PC-9 (cell line): ENCODE measurements at regions not wholly inside any gene's neighbourhood (a gene's known extent, or its start where the extent isn't known, plus 50 kb on each side); places are given as distances from the start of the nearest gene placed in this dataset.

Source experiments
- BruUV-seq: library from RNA; stranded (reverse); fragments of 400-500 nt; replicated peaks from 2 replicates; lab custom pipeline; 2021; lab: Mats Ljungman, UMichigan
- CTCF ChIA-PET: fragments of 300-600 bp; sonication (Branson Sonifier 250); formaldehyde crosslinking; loops from one replicate; lab custom pipeline; 2022; ENCODE audit warnings: antibody characterized with exemption; lab: Charles Lee
- POLR2A ChIA-PET: fragments of 300-600 bp; sonication (Branson Sonifier 250); formaldehyde crosslinking; loops from one replicate; lab custom pipeline; 2022; ENCODE audit warnings: antibody characterized with exemption; ENCODE audit not compliant: unreplicated experiment; lab: Charles Lee
- DNase-seq, 2 experiments: peaks; one replicate each; pipeline versions ENCODE4 v3.0.0 to v3.0.0-alpha.2; 2015 to 2022; ENCODE audit warnings: mixed read lengths in 1 of 2
- H2AFZ ChIP-seq: fragments of 200-600 bp; sonication (generic); 2 replicates; pipeline ENCODE4 v1.8.1; 2017; ENCODE audit warnings: antibody characterized with exemption
- H3F3A ChIP-seq: fragments of 200-600 bp; sonication (generic); 2 replicates; pipeline ENCODE4 v1.8.1; 2017; ENCODE audit warnings: antibody characterized with exemption, mild to moderate bottlenecking, low read depth; ENCODE audit not compliant: insufficient read depth
- H3K27ac ChIP-seq: fragments of 200-600 bp; sonication (generic); 2 replicates; pipeline ENCODE4 v1.6.1; 2016; ENCODE audit warnings: mixed run types
- H3K27me3 ChIP-seq: fragments of 200-600 bp; sonication (generic); 2 replicates; pipeline ENCODE4 v1.6.1; 2016; ENCODE audit warnings: low read depth, mixed run types; ENCODE audit not compliant: insufficient read depth
- H3K36me3 ChIP-seq: fragments of 200-600 bp; sonication (generic); 2 replicates; pipeline ENCODE4 v1.6.1; 2016; ENCODE audit warnings: low read depth, mixed run types
- H3K4me1 ChIP-seq: fragments of 200-600 bp; sonication (generic); replicated peaks from 2 replicates; pipeline ENCODE4 v1.6.1; 2016; ENCODE audit warnings: mixed run types; ENCODE audit not compliant: insufficient read depth
- H3K4me2 ChIP-seq: fragments of 200-600 bp; sonication (generic); 2 replicates; pipeline ENCODE4 v1.6.1; 2017; ENCODE audit warnings: mixed run types
- H3K4me3 ChIP-seq: fragments of 200-600 bp; sonication (generic); 2 replicates; pipeline ENCODE4 v1.6.1; 2016; ENCODE audit warnings: mixed run types
- H3K79me2 ChIP-seq: fragments of 200-600 bp; sonication (generic); 2 replicates; pipeline ENCODE4 v1.6.1; 2017; ENCODE audit warnings: low read depth, mixed run types
- H3K9me2 ChIP-seq: fragments of 200-600 bp; sonication (generic); 2 replicates; pipeline ENCODE4 v1.8.1; 2017; ENCODE audit warnings: mild to moderate bottlenecking; ENCODE audit not compliant: insufficient read depth
- H3K9me3 ChIP-seq: fragments of 200-600 bp; sonication (generic); 2 replicates; pipeline ENCODE4 v1.8.1; 2016; ENCODE audit warnings: low read depth; ENCODE audit not compliant: insufficient read depth
- H4K20me1 ChIP-seq: fragments of 200-600 bp; sonication (generic); 2 replicates; pipeline ENCODE4 v1.8.1; 2017; ENCODE audit not compliant: insufficient read depth
- CTCF ChIP-seq: fragments of 200-600 bp; sonication (generic); conservative IDR thresholded peaks from 2 replicates; pipeline ENCODE4 v1.6.1; 2017; ENCODE audit warnings: mixed run types, antibody characterized with exemption, mild to moderate bottlenecking, moderate library complexity
- EZH2 ChIP-seq: fragments of 200-600 bp; sonication (generic); IDR thresholded peaks from 2 replicates; pipeline ENCODE4 v1.8.0; 2017; ENCODE audit warnings: antibody characterized with exemption, low read depth
- intact Hi-C: fragments of 100-400 bp; cut with micrococcal nuclease; formaldehyde crosslinking; loops from one replicate; pipeline ENCODE4 v1.10.0; 2022; ENCODE audit not compliant: unreplicated experiment

- no peak overlapping the region for H3K4me2 ChIP-seq
- H3K4me1 ChIP-seq: no peaks in the 10 kb centered on the region
- H3K36me3 ChIP-seq: no peaks in the 10 kb centered on the region
- no peaks in the 10 kb centered on the region for H3K79me2 ChIP-seq
- intact Hi-C loops: no loop called here
- no peak overlapping the region for H2AFZ ChIP-seq
- no peaks in the 10 kb centered on the region for H3K9me3 ChIP-seq
- TF ChIP-seq EZH2 (no peak), CTCF (no peak)
- no peaks in the 10 kb centered on the region for H4K20me1 ChIP-seq
- H3K9me2 ChIP-seq: no peaks in the 10 kb centered on the region
- no peak overlapping the region for H3K4me3 ChIP-seq
- H3K27me3 ChIP-seq: peaks cover 61% of the 10 kb centered on the region
- POLR2A ChIA-PET: no interaction called here
- H3F3A ChIP-seq: no peaks in the 10 kb centered on the region
- BruUV-seq: no TSS peak
- DNase-seq: no peak
- CTCF ChIA-PET: no interaction called here
- H3K27ac ChIP-seq: no peak overlapping the region
These were observed 465.3 kb upstream of the CDH4 start for GRCh38 chr20:60786686-60787217.

- no peak overlapping the region for H3K4me3 ChIP-seq
- H3K36me3 ChIP-seq: no peaks in the 10 kb centered on the region
- ChIA-PET POLR2A (no interaction called here), CTCF (no interaction called here)
- no peaks in the 10 kb centered on the region for H3K79me2 ChIP-seq
- peaks cover 63% of the 10 kb centered on the region for H3K27me3 ChIP-seq
- intact Hi-C loops: no loop called here
- BruUV-seq: no TSS peak
- no peak overlapping the region for H2AFZ ChIP-seq
- no peaks in the 10 kb centered on the region for H3K4me1 ChIP-seq
- H3K9me3 ChIP-seq: no peaks in the 10 kb centered on the region
- H3K9me2 ChIP-seq: no peaks in the 10 kb centered on the region
- TF ChIP-seq CTCF (no peak), EZH2 (no peak)
- no peak overlapping the region for H3K4me2 ChIP-seq
- H3K27ac ChIP-seq: no peak overlapping the region
- H4K20me1 ChIP-seq: no peaks in the 10 kb centered on the region
- no peak for DNase-seq
- no peaks in the 10 kb centered on the region for H3F3A ChIP-seq
These were observed 464.8 kb upstream of the CDH4 start for GRCh38 chr20:60787276-60787675.

GRCh38 chr20:60788070-60788469, 464.0 kb upstream of the CDH4 start:
- Histone ChIP-seq H3K4me1 (no peaks in the 10 kb centered on the region), H3K4me3 (no peak overlapping the region), H3K9me3 (no peaks in the 10 kb centered on the region), H3K9me2 (no peaks in the 10 kb centered on the region), H3F3A (no peaks in the 10 kb centered on the region), H4K20me1 (no peaks in the 10 kb centered on the region), H3K4me2 (no peak overlapping the region), H3K36me3 (no peaks in the 10 kb centered on the region), H3K79me2 (no peaks in the 10 kb centered on the region), H3K27ac (no peak overlapping the region), H2AFZ (no peak overlapping the region), H3K27me3 (peaks cover 63% of the 10 kb centered on the region)
- intact Hi-C loops: no loop called here
- no peak for DNase-seq
- TF ChIP-seq CTCF: no peak
- TF ChIP-seq EZH2: no peak
- ChIA-PET CTCF (no interaction called here), POLR2A (no interaction called here)
- BruUV-seq: no TSS peak
